ENCODE measurements at regions not wholly inside any gene's neighbourhood (a gene's known extent, or its start where the extent isn't known, plus 50 kb on each side); places are given as distances from the start of the nearest gene placed in this dataset.
"Not testable (repeated sequence)": the region's sequence is repeated elsewhere in the genome, so short reads cannot be mapped to it uniquely, and the experiment has no call there.

DNA sequence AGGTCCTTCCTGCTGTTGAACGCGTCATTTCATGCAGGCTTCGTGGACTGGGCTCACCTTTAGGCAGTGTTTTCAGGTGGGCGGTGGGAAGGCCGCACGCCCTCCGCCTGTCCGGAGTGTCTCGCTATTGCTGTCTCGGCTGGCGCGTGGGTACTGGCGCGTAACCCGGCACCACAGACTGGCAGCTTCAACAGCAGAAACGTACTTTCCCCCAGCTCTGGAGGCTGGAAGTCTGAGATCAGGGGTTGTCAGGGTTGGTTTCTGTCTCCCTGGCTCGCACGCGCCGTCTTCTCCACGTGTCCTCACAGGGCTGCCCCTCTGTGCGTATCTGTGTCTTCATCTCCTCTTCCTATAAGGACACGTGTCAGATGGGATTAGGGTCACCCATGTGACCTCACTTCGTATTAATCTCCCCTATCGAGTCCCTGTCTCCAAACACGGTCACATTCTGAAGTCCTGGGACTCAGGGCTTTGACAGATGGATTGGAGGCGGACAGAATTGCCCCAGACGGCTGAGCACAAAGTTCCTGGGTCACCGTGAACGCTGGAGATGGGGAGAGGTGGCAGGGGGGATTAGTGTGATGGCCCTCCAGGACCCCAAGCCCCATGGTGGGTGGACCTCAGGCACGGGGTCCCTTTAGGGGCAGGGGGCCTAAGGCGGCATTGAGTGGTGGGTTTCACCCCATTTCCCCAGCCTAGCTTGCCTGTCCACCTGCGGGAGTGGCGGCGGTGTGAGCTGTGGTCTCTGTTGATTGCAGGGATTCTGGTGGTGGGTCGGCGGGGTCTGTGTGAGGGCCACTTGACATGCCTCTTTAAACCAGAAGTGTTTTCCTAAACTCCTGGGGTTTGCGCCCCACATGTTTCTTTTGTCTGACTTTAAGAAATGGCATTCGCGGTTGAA, 83.4 kb upstream of the LRPAP1 start:
- no peak for DNase-seq (ENCODE audit: low read depth, low spot score)

DNA sequence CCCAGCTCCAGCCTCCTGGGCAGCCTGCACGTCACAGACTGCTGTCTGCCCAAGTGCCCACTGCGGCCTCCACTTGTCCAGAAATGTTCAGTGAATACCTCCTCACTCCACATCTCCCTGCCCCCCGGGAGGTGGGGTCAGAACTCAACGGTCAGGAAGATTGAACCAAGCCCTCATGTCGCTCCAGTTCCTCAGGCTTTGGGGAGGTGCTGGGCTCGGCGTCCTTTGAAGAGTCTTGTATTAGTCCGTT, 82.4 kb upstream of the LRPAP1 start:
- no peak for DNase-seq (ENCODE audit: low read depth, low spot score)

DNA sequence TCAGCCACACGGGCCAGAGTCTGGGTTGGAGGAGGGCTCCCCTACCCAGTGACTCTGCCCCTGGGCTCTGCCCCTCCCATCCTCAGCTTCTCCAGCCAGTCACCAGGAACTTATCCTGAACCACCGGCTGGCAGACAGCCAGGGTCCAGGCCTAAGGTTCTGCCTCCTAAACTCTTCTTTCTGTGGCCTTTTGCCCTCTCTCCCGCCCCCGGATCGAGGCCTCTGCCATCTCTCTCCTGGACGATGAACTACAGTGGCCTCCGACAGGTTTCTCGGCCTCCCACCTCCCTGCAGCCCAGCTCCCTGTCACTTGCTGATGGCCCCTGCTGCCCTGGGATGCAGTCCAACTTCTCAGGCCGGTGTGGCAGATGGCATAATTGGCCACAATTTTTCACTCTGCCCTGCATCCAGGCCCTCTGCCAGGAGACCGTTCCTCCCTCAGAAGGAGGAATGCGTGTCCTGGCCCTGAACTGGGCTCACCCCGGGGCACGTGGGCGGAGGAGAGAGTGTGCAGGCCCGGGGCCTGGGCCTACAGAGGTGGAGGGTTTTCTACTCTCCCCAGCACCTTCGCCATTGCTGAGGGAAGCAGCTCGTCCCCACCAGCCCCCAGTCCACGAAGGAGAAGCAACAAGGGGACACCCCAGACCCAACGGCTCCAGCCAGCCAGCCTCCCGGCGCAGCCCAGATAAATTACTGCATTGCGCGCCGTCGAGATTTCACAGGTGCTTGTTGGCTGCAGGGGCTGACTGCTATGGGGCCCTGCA, 81.9 kb upstream of the LRPAP1 start:
- no peak for DNase-seq (ENCODE audit: low read depth, low spot score)

DNA sequence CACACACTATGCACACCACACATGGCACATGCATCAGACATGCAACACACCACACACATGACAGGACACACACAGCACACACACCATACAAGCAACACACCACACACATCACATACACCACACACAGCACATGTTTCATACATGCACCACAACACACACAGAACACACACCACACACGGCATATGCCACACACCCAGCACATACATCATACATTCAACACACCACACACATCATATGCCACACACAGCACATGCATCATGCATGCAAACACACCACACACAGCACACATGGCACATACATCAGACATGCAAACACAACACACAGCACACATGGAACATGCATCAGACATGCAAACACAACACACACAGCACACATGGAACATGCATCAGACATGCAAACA, 80.7 kb upstream of the LRPAP1 start:
- DNase-seq (ENCODE audit: low read depth, low spot score): no peak

DNA sequence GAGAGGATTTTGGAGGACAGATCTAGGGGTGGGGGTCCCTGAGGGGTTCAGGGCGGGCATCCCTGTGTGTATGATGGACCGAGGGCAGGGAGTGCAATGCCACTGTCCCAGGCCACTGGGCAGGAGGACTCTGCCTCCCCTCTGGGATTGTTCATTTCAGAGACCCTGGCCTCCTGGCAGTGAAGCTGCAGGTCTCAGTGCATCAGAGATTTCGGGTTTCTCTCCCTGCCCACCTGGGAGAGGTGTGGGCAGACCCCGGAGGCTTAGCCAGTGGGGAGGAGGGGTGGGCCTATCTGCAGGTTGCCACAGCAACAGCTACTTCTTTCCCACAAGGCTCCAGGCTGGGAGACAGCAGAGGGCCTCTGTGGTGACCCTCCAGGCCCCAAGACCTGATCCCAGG, 80.1 kb upstream of the LRPAP1 start:
- no peak for DNase-seq (ENCODE audit: low read depth, low spot score)

DNA sequence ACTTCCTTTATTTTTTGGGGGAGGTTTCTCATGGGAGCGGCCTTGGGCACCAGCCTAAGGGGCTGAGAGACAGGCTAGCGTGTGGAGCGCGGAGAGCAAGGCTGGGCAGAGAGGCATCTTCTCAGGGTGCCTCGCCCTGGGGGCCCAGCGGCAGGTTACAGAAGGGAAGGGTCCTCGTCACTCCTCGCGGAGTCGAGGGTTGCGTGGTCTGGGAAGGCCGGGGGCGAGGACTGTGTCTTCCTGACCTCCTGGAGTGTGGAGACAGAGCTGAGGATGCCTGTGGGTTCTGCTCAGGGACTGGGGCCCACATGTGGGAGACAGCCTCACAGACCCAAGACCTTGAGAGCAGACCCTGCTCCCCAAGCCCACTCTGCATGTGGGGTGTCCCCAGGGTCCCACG, 79.6 kb upstream of the LRPAP1 start:
- DNase-seq (ENCODE audit: low read depth, low spot score): no peak

DNA sequence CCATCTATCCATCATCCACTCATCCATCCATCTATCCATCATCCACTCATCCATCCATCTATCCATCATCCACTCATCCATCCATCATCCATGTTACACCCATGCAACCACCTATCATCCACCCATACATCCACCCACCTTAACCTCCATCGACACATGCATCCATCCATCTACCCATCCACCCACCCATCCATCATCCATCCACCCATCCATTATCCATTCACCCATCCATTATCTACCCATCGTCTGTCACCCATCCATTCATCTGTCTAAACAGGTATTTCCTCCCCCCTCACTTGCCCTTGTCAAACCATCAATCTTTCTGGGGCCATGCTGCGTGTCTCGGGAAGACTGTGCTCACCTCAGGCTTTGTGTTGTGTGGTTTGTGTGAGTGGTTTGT, 78.6 kb upstream of the LRPAP1 start:
- not testable (repeated sequence) for DNase-seq (ENCODE audit: low read depth, low spot score)

DNA sequence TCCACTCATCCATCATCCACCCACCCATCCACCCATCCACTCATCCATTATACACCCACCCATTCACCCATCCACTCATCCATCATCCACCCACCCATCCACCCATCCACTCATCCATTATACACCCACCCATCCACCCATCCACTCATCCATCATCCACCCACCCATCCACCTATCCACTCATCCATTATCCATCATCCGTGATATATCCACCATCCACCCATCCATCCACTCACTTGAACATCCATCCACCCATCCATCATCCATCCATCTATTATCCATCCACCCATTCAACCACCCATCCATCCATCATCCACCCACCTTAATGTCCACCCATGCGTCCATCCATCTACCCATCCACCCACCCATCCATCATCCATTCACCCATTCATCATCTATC, 77.7 kb upstream of the LRPAP1 start:
- DNase-seq (ENCODE audit: low read depth, low spot score): not testable (repeated sequence)

DNA sequence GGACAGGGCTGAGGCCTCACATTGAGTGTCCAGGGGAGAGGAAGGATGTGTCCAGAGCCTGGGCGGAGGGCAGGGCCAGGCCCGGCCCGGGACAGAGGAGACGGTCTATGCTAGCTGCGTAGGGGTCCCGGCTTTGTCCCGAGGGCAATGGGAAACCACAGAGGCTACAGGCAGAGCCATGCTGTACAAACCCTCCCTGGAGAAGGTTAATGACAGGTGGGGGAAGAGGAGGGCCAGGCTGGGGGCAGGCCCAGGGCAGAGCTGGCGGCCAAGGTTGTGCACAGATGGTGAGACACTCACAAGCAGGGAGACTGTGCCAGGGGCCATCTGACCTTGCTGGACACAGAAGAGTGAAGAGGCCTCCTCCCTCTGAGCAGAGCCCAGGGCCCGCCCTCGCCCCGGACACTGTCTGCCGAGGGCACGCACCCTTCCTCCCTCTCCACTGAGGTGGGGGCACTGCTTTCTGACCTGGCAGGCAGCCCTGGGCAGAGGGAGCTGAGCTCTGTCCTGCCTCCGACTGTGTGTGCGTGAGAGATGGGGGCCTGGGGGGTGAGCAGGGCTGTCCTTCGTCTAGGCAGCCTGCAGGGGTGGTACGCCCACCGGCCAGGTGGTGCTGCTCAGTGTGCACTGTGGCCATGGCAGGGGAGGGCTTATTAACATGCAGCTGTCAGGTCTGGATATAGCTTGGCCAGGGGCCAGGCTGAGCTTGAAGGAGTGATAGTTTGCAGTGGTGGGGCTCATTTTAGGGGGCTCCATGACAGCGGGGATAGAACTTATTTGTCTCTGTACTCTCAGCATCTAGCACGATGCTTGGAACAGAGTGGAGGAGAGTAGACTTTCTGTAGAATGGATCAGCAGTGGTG, 75.7 kb upstream of the LRPAP1 start:
- DNase-seq (ENCODE audit: low read depth, low spot score): no peak

DNA sequence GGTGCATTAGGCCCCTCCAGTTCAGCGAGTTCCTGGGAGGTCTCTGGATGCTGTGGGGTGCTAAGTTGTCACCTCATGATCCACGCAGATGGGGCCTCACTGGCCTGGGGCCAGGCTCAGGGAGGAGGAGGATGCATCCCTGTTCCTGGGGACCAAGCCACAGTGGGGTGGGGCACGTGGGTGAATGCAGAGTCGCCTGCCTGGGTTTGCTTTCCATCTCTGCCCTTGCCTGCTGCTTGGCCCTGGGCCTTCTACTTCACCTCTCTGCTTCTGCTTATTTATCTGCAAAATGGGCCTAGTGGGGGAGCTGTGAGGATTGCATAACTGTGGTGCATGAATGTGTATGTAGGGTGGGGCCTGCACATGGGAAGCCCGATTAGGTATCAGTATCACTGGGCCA, 74.6 kb upstream of the LRPAP1 start:
- not testable (repeated sequence) for DNase-seq (ENCODE audit: low read depth, low spot score)

DNA sequence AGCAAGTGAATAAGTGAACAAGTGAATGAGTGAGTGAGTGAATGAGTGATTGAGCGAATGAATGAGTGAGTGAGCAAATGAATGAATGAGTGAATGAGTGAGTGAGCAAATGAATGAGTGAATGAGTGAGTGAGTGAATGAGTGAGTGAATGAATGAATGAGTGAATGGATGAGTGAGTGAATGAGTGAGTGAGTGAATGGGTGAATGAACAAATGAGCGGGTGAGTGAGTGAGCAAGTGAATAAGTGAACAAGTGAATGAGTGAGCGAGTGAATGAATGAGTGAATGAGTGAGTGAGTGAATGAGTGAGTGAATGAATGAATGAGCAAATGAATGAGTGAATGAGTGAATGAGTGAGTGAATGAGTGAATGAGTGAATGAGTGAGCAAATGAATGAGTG, 74.0 kb upstream of the LRPAP1 start:
- DNase-seq (ENCODE audit: low read depth, low spot score): not testable (repeated sequence)

DNA sequence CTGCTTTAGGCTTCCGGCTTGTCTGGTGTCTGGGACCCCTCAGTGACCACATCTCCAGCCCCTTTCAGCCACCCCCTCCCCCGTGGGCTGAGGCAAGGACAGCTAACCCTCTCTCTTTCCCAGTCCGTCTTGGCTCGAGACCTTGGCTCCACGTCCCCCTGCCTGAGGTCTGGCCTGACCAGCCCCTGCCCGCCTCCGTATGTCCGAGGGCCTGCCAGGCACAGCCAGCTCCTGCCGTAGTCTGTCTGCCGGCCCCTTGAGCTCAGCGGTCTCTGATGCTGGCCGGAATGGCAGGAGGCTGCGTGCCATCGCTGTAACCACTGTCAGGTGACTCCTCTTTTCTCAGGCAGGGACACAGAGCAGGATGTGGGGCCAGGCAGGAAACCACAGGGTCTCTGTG, 73.3 kb upstream of the LRPAP1 start:
- DNase-seq (ENCODE audit: low read depth, low spot score): no peak

DNA sequence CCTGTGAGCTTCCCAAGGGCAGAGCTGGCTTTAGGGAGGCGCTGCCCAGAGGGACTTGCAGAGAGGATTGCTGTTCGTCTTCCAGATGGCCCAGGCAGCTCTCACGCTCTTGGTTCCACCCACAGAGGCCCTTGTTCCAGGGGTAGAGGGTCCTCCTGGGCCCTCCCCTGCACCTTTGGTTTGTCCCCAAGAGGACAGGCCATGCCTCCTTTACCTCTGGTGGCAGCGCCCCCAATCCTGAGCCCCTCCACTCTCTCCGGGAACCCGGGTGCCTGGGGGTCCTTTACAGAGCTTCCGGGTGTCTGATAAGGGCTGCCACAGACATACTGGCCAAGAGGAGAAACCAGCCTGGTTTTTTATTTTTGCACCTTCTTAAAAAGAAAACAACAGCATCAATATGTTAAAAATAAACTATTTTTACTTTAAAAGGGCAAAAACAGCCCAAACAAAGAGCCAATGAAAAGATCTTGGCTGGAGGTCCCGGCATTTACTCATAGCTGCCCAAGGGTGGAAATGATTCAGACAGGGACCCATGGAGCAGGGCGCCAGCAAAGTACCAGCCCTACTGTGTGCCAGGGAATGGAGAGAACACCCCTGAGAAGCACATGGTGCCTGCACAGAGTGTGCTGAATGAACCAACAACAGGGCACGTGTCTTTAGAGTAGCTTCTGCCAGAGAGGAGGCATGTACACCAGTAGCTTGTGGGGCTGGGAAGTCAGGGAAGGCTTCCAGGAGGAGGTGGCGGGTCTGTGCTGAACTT, 70.8 kb upstream of the LRPAP1 start:
- DNase-seq (ENCODE audit: low read depth, low spot score): not testable (repeated sequence)

DNA sequence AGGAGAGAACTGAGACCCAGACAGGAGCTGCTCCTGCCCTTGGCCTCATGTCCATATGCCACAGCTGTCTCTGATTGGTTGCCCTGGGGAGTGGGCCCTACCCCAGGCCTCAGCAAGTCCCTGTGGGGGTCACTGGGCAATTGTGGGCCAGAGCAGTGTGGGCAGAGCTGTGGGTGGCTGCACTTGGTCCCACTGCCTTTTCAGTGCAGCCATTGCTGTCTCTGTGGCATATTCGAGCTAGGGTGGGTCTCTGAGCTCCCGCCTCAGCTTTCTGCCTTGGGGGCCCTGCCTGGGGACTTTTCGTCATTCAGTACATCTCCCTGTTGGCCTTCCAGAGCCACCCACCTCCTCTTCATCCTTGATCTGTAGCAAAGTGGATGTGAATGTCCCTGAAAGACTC, 69.8 kb upstream of the LRPAP1 start:
- no peak for DNase-seq (ENCODE audit: low read depth, low spot score)

DNA sequence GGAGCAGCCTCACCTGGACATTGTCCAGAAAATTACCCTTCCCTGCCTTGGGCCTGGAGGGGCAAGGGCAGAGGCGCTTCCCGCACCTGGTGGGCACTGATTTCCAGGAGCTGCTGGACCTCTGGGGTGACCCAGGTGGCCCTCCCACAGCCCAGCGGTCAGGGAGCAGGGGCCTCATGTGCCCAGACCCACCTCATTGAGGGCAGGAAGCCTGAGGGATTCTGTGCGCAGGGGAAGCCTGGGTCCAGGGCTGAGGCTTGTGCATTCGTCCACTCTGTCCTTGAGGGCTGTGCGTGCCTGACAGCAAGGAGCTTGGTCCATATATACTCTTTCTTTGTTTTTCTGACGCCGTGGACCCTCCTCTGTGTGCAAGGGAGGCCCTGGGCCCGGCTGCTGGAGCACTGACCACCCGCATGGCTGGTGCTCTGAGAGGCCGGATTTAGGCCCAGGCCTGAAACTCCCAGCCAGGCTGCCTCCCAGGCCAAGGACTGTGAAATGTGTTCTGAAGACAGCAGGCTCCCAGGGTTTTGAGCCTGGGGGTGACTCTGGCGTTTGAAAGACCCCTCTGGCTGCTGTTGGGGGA, 69.0 kb upstream of the LRPAP1 start:
- DNase-seq (ENCODE audit: low read depth, low spot score): not testable (repeated sequence)

DNA sequence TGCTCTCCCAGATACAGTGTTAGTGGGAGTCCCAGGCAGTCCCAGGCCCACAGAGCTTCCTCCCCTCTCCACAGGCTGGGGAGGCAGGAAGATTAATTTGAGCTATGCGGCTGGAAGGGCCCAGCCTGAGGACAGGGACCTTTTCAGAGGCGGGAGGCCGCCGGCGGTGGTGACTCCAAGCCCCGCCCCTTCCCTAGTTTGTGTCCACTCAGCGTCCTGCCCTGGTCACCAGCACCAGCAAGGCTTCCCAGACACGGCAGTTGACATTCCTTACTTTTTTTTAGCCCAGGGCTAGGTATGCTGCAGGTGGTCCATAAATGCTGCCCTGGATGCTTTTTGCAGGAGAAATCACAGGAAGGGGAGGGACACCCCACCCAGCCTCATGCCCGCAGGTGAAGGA, 67.7 kb upstream of the LRPAP1 start:
- DNase-seq (ENCODE audit: low read depth, low spot score): no peak

DNA sequence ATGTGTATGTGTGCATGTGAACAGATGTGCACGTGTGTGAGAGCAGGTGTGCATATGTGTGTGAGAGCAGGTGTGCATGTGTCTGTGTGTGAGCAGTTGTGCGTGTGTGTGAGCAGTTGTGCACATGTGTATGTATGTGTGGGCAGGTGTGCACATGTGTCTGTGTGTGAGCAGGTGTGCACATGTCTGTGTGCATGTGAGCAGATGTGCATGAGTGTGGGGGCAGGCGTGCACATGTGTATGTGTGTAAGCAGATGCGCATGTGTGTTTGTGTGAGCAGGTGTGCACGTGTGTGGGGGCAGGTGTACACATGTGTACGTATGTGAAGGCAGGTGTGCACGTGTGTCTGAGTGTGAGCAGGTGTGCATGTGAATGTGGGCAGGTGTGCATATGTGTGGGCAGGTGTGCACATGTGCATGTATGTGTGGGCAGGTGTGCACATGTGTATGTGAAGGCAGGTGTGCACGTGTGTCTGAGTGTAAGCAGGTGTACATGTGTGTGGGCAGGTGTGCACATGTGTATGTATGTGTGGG, 66.5 kb upstream of the LRPAP1 start:
- no peak for DNase-seq (ENCODE audit: low read depth, low spot score)

DNA sequence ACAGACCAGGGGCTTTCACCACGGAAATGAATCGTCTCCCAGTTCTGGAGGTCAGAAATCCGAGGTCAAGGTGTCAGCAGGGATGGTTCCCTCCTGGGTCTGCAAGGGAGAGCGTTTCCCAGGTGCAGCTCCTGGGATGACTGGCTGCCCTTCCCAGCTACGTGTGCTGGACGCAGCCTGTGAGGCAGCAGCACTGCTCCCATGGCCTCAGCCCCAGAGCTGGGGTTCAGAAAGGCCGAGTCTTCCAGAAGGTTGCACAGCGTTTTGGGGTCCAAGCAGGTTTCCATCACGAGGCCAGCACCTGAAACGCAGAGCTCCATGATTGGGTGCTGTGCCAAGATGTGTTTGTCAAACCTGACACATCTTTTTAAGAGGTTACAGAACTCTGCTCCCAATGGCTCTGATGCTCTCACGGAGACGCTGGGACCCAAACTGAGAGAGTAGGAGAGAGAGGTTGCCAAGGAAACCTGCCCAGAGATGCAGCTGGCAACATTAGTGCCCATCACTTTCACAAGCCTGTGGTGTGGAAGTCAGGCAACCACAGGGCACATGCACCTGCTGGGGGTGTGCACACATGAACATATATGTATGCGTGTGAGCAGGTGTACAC, 65.8 kb upstream of the LRPAP1 start:
- not testable (repeated sequence) for DNase-seq (ENCODE audit: low read depth, low spot score)

DNA sequence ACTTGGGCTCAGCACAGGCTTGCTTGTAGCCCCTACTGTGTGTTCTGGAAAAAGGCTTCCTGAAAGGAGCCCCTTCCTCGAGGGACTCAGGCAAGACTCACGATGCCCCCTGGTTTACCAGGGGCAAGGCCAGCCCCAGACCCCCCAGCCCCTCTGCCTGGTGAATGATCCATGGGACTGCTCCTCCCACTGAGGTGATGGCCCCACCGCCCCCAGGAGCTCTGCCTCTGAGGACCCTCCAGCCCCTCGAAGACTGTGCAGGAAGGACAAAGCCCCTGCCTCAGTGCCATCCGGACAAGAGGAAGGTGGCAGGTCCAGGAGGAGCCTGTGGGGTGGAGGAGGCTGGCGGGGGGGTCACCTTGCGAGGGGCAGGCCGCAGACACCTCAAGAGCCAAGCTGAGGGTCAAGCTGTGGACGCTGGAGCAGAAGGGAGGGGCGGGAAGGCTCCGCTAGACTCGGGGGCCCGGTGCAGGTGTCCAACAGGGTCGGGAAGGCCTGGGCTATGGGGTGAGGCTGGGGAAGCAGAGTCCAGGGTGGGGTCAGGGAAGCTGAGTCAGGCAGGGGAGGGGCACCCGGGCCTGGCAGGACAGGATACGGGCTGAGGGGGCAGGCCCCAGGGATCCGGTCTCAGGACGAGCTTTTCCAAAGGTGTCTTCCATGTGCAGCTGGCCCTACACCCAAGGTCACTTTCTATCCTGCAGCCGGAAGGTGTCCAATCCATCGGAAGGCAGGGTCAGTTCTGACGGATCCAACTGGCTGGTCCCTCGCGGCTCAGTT, 64.9 kb upstream of the LRPAP1 start:
- not testable (repeated sequence) for DNase-seq (ENCODE audit: low read depth, low spot score)
